HepG2 (cell line): ENCODE measurements at regions not wholly inside any gene's neighbourhood (a gene's known extent, or its start where the extent isn't known, plus 50 kb on each side); places are given as distances from the start of the nearest gene placed in this dataset.

Experiments
- CC2D1A ChIP-seq: sonication (generic); formaldehyde crosslinking; IDR thresholded peaks from 2 replicates; pipeline ENCODE4 v1.8.1; 2023; ENCODE audit warnings: mild to moderate bottlenecking, missing genetic modification reagents
- DMAP1 ChIP-seq: IDR thresholded peaks from 2 replicates; pipeline ENCODE4 v1.6.1; 2016
- DNMT3B ChIP-seq: conservative IDR thresholded peaks from 2 replicates; pipeline ENCODE4 v1.6.1; 2016; ENCODE audit warnings: missing biosample characterization, control low read depth
- FOXA3 ChIP-seq: IDR thresholded peaks from 2 replicates; pipeline ENCODE4 v1.6.1; 2016; ENCODE audit warnings: missing genetic modification reagents, missing compliant biosample characterization
- FOXP1 ChIP-seq, 2 experiments: fragments of 450-650 bp in 1 of 2; IDR thresholded peaks; 2 replicates each; pipeline ENCODE4 v1.6.1; 2017 to 2018; ENCODE audit warnings: antibody characterized with exemption in 1 of 2
- HMG20A ChIP-seq: IDR thresholded peaks from 2 replicates; pipeline ENCODE4 v1.6.1; 2016; ENCODE audit warnings: borderline replicate concordance
- IRF2 ChIP-seq: IDR thresholded peaks from 2 replicates; pipeline ENCODE4 v1.6.1; 2018; ENCODE audit warnings: missing genetic modification reagents, missing compliant biosample characterization
- KDM6A ChIP-seq: IDR thresholded peaks from 2 replicates; pipeline ENCODE4 v1.6.1; 2016; ENCODE audit warnings: low read depth
- KMT2A ChIP-seq: sonication (generic); formaldehyde crosslinking; IDR thresholded peaks from 2 replicates; pipeline ENCODE4 v1.4.0; 2020; ENCODE audit warnings: missing genetic modification reagents
- MLLT10 ChIP-seq: sonication (generic); formaldehyde crosslinking; IDR thresholded peaks from 2 replicates; pipeline ENCODE4 v1.4.0; 2020; ENCODE audit warnings: missing genetic modification reagents
- POLR2AphosphoS5 ChIP-seq: IDR thresholded peaks from 2 replicates; pipeline ENCODE4 v1.6.1; 2012; ENCODE audit warnings: low read depth, low read length
- RCOR2 ChIP-seq: IDR thresholded peaks from 2 replicates; pipeline ENCODE4 v1.6.1; 2016; ENCODE audit warnings: missing biosample characterization, missing genetic modification reagents
- SKI ChIP-seq: fragments of 450-650 bp; IDR thresholded peaks from one replicate; pipeline ENCODE4 v1.6.1; 2018; ENCODE audit warnings: mild to moderate bottlenecking; ENCODE audit not compliant: partially characterized antibody
- SOX5 ChIP-seq: IDR thresholded peaks from 2 replicates; pipeline ENCODE4 v1.6.1; 2016; ENCODE audit warnings: borderline replicate concordance
- ZMAT3 ChIP-seq: sonication (generic); formaldehyde crosslinking; conservative IDR thresholded peaks from 2 replicates; pipeline ENCODE4 v1.7.0; 2021; ENCODE audit warnings: missing genetic modification reagents
- ZNF644 ChIP-seq: IDR thresholded peaks from 2 replicates; pipeline ENCODE4 v1.6.1; 2016; ENCODE audit warnings: low read depth
- ZNF766 ChIP-seq: sonication (generic); formaldehyde crosslinking; IDR thresholded peaks from 2 replicates; pipeline ENCODE4 v1.5.0; 2020; ENCODE audit warnings: missing genetic modification reagents, borderline replicate concordance
- TF ChIP-seq, protein P1 (sequence below): sonication (generic); formaldehyde crosslinking; IDR thresholded peaks from 2 replicates; pipeline ENCODE4 v1.8.1; 2023; ENCODE audit warnings: mild to moderate bottlenecking, moderate library complexity, missing genetic modification reagents
- TF ChIP-seq, protein P2 (sequence below): sonication (generic); formaldehyde crosslinking; IDR thresholded peaks from 2 replicates; pipeline ENCODE4 v1.4.0; 2020; ENCODE audit warnings: low read depth, missing genetic modification reagents
- TF ChIP-seq, protein P3 (sequence below): IDR thresholded peaks from 2 replicates; pipeline ENCODE4 v1.6.1; 2012; ENCODE audit warnings: low read depth, low read length, improper control_type of control experiment
- TF ChIP-seq, protein P4 (sequence below), 2 experiments: fragments of 450-650 bp in 1 of 2; sonication (generic) in 1 of 2; formaldehyde crosslinking; IDR thresholded peaks; 2 replicates each; pipeline versions ENCODE4 v1.5.0 to v1.8.0; 2020 to 2022; ENCODE audit warnings: mild to moderate bottlenecking in 1 of 2, missing genetic modification reagents in 1 of 2
- TF ChIP-seq, protein P5 (sequence below): sonication (generic); formaldehyde crosslinking; IDR thresholded peaks from 2 replicates; pipeline ENCODE4 v1.5.1; 2020; ENCODE audit warnings: missing genetic modification reagents, mild to moderate bottlenecking, borderline replicate concordance

DNA sequence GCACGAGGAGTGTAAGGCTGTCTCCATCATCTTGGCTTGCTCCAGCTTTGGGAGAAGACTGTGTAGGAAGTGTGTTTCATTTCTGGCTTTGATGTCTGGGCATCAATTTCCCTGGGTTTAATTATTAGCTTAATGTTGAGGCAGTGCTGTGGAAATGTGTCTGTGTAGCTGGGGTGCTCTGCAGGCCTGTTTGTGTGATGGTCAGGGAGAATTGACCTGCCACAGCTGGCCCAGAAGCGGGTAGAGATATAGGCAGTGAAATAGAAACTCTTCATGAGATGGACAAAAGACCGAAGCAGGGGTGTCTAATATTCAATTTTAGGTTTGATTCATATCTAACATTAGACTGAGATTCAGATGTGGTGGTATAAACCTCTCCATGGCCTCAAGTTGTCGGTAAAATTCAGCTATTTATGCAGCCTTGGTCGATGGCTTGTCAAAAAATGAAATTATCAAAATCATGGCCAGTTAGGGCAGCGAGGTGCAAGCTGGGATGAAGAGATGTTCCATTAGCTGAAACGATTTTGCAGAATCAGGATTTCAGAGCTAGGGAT lies 95.3 kb upstream of the SNX9 start (continued):
- TF ChIP-seq, protein P1, sequence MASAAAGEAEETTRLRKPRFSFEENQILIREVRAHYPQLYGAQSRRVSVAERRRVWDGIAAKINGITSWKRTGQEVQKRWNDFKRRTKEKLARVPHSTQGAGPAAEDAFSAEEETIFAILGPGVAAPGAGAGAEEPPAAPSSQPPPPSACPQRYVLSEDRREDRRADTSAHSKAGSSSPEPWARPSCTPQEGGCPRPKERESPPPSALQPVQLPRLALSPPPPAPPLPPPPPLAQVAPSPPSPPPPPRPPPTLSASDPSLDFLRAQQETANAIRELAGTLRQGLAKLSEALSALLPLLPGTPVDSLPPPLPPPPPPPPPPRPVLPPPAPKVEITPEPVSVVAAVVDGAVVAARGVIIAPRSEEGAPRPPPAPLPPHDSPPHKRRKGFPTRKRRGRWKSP (CRISPR knock-in tag), result no peak
- TF ChIP-seq MLLT10 (CRISPR knock-in tag) (no peak), KMT2A (peak; percentile 50; the same call in 1 of the 2 replicates), ZMAT3 (CRISPR knock-in tag) (no peak), SOX5 (CRISPR knock-in tag) (peak; percentile 62; the same call in 1 of the 2 replicates), DNMT3B (CRISPR knock-in tag) (no peak), POLR2AphosphoS5 (peak; percentile 31), SKI (peak; percentile 50), ZNF766 (CRISPR knock-in tag) (0 out of 2 replicates have a peak, but pooled peaks have one; percentile 22), IRF2 (CRISPR knock-in tag) (peak; percentile 73), CC2D1A (no peak), ZNF644 (peak; percentile 45; the same call in 1 of the 2 replicates), FOXP1 (IDR thresholded peaks at IDR 0.05) (no peak), FOXP1 (CRISPR knock-in tag; IDR thresholded peaks at IDR 0.05) (peak; percentile 41; the same call in 1 of the 2 replicates), DMAP1 (CRISPR knock-in tag) (no peak), KDM6A (CRISPR knock-in tag) (0 out of 2 replicates have a peak, but pooled peaks have one; percentile 56), FOXA3 (CRISPR knock-in tag) (peak; percentile 56; the same call in 1 of the 2 replicates), HMG20A (CRISPR knock-in tag) (peak; percentile 54; the same call in 1 of the 2 replicates), RCOR2 (peak; percentile 73; the same call in 1 of the 2 replicates)
- TF ChIP-seq, protein P2, sequence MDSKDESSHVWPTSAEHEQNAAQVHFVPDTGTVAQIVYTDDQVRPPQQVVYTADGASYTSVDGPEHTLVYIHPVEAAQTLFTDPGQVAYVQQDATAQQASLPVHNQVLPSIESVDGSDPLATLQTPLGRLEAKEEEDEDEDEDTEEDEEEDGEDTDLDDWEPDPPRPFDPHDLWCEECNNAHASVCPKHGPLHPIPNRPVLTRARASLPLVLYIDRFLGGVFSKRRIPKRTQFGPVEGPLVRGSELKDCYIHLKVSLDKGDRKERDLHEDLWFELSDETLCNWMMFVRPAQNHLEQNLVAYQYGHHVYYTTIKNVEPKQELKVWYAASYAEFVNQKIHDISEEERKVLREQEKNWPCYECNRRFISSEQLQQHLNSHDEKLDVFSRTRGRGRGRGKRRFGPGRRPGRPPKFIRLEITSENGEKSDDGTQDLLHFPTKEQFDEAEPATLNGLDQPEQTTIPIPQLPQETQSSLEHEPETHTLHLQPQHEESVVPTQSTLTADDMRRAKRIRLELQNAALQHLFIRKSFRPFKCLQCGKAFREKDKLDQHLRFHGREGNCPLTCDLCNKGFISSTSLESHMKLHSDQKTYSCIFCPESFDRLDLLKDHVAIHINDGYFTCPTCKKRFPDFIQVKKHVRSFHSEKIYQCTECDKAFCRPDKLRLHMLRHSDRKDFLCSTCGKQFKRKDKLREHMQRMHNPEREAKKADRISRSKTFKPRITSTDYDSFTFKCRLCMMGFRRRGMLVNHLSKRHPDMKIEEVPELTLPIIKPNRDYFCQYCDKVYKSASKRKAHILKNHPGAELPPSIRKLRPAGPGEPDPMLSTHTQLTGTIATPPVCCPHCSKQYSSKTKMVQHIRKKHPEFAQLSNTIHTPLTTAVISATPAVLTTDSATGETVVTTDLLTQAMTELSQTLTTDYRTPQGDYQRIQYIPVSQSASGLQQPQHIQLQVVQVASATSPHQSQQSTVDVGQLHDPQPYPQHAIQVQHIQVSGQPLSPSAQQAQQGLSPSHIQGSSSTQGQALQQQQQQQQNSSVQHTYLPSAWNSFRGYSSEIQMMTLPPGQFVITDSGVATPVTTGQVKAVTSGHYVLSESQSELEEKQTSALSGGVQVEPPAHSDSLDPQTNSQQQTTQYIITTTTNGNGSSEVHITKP, result peak; percentile 49; the same call in 1 of the 2 replicates
- TF ChIP-seq, protein P3, sequence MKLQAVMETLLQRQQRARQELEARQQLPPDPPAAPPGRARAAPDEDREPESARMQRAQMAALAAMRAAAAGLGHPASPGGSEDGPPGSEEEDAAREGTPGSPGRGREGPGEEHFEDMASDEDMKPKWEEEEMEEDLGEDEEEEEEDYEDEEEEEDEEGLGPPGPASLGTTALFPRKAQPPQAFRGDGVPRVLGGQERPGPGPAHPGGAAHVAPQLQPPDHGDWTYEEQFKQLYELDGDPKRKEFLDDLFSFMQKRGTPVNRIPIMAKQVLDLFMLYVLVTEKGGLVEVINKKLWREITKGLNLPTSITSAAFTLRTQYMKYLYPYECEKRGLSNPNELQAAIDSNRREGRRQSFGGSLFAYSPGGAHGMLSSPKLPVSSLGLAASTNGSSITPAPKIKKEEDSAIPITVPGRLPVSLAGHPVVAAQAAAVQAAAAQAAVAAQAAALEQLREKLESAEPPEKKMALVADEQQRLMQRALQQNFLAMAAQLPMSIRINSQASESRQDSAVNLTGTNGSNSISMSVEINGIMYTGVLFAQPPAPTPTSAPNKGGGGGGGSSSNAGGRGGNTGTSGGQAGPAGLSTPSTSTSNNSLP, result peak; percentile 92
- TF ChIP-seq, protein P4, sequence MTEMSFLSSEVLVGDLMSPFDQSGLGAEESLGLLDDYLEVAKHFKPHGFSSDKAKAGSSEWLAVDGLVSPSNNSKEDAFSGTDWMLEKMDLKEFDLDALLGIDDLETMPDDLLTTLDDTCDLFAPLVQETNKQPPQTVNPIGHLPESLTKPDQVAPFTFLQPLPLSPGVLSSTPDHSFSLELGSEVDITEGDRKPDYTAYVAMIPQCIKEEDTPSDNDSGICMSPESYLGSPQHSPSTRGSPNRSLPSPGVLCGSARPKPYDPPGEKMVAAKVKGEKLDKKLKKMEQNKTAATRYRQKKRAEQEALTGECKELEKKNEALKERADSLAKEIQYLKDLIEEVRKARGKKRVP (CRISPR knock-in tag; IDR thresholded peaks at IDR 0.05), result 0 out of 4 replicates have a peak, but pooled peaks of 1 of the 2 experiments have one; percentile 28
- TF ChIP-seq, protein P5, sequence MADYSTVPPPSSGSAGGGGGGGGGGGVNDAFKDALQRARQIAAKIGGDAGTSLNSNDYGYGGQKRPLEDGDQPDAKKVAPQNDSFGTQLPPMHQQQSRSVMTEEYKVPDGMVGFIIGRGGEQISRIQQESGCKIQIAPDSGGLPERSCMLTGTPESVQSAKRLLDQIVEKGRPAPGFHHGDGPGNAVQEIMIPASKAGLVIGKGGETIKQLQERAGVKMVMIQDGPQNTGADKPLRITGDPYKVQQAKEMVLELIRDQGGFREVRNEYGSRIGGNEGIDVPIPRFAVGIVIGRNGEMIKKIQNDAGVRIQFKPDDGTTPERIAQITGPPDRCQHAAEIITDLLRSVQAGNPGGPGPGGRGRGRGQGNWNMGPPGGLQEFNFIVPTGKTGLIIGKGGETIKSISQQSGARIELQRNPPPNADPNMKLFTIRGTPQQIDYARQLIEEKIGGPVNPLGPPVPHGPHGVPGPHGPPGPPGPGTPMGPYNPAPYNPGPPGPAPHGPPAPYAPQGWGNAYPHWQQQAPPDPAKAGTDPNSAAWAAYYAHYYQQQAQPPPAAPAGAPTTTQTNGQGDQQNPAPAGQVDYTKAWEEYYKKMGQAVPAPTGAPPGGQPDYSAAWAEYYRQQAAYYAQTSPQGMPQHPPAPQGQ, result peak; percentile 13; the same call in 1 of the 2 replicates
